Inflammatory macrophage (primary cell): ENCODE measurements at regions not wholly inside any gene's neighbourhood (a gene's known extent, or its start where the extent isn't known, plus 50 kb on each side); places are given as distances from the start of the nearest gene placed in this dataset.
A peak's percentile ranks its signal among the peaks of the same experiment; 100 is the strongest.
"Not testable (repeated sequence)": the region's sequence is repeated elsewhere in the genome, so short reads cannot be mapped to it uniquely, and the experiment has no call there.

Source experiments
- DNase-seq, 2 donors: peaks; one replicate each; pipeline ENCODE4 v3.0.0-alpha.2; 2020 to 2022

- DNase-seq, result no peak
These were observed 79.0 kb upstream of the BMP5 start for GRCh38 chr6:55954436-55954835.

- DNase-seq, result no peak
These were observed 77.9 kb upstream of the BMP5 start for GRCh38 chr6:55953335-55953734.

GRCh38 chr6:55950071-55950814 lies 74.9 kb upstream of the BMP5 start:
- DNase-seq, result no peak

- DNase-seq, result no peak
These were observed 67.9 kb upstream of the BMP5 start for GRCh38 chr6:55943329-55943728.

GRCh38 chr6:55941702-55942101 lies 66.3 kb upstream of the BMP5 start:
- no peak for DNase-seq

- no peak for DNase-seq
These were observed 62.7 kb upstream of the BMP5 start for GRCh38 chr6:55937951-55938690.

- DNase-seq, result peak in 1 of 2 donors; percentile 22
These were observed 62.0 kb upstream of the BMP5 start for GRCh38 chr6:55937261-55937947.

- DNase-seq, result no peak
These were observed 55.7 kb upstream of the BMP5 start for GRCh38 chr6:55931101-55931500.

GRCh38 chr6:55927713-55928112 lies 52.3 kb upstream of the BMP5 start:
- not testable (repeated sequence) for DNase-seq

- no peak for DNase-seq
These were observed 49.9 kb upstream of the BMP5 start for GRCh38 chr6:55925292-55925691.
